ENCODE measurements at regions not wholly inside any gene's neighbourhood (a gene's known extent, or its start where the extent isn't known, plus 50 kb on each side); places are given as distances from the start of the nearest gene placed in this dataset.
A peak's percentile ranks its signal among the peaks of the same experiment; 100 is the strongest.

GRCh38 chr5:56317923-56318561, 84.9 kb upstream of the ANKRD55 start:
- WGBS (ENCODE audit: insufficient coverage, low coverage, low lambda C conversion rate, missing lambda C conversion rate): 60% methylated on average over 6 of the region's 7 CpGs
- Histone ChIP-seq H3K4me3 (no peak overlapping the region), H3K9me3 (no peaks in the 10 kb centered on the region), H3K27ac (no peak overlapping the region), H3K36me3 (no peaks in the 10 kb centered on the region), H3K4me1 (no peaks in the 10 kb centered on the region), H3K27me3 (no peaks in the 10 kb centered on the region)
- intact Hi-C loops (cut with DNase I): no loop called here
- no peak for DNase-seq
- TF ChIP-seq, protein P1, sequence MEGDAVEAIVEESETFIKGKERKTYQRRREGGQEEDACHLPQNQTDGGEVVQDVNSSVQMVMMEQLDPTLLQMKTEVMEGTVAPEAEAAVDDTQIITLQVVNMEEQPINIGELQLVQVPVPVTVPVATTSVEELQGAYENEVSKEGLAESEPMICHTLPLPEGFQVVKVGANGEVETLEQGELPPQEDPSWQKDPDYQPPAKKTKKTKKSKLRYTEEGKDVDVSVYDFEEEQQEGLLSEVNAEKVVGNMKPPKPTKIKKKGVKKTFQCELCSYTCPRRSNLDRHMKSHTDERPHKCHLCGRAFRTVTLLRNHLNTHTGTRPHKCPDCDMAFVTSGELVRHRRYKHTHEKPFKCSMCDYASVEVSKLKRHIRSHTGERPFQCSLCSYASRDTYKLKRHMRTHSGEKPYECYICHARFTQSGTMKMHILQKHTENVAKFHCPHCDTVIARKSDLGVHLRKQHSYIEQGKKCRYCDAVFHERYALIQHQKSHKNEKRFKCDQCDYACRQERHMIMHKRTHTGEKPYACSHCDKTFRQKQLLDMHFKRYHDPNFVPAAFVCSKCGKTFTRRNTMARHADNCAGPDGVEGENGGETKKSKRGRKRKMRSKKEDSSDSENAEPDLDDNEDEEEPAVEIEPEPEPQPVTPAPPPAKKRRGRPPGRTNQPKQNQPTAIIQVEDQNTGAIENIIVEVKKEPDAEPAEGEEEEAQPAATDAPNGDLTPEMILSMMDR (IDR thresholded peaks at IDR 0.05): no peak
- TF ChIP-seq POLR2A (IDR thresholded peaks at IDR 0.05): no peak
- ATAC-seq: no peak

- Histone ChIP-seq H3K9me3 (no peaks in the 10 kb centered on the region), H3K27me3 (no peaks in the 10 kb centered on the region), H3K4me1 (peaks cover 0 to 4% (median 0%) of the 10 kb centered on the region in 4 donors), H3K36me3 (no peaks in the 10 kb centered on the region), H3K27ac (no peak overlapping the region), H3K4me3 (no peak overlapping the region)
- no peak for ATAC-seq
- WGBS (ENCODE audit: insufficient coverage, low coverage, low lambda C conversion rate, missing lambda C conversion rate): 75% methylated on average over 4 of the region's 4 CpGs
- no peak for DNase-seq
- intact Hi-C loops (cut with DNase I): no loop called here
- no peak for TF ChIP-seq POLR2A (IDR thresholded peaks at IDR 0.05)
- TF ChIP-seq, protein P1 (IDR thresholded peaks at IDR 0.05): no peak
Measured at GRCh38 chr5:56316299-56316994, 83.3 kb upstream of the ANKRD55 start.

- Histone ChIP-seq H3K36me3 (no peaks in the 10 kb centered on the region), H3K4me1 (peaks cover 0 to 7% (median 0%) of the 10 kb centered on the region in 4 donors), H3K27me3 (no peaks in the 10 kb centered on the region), H3K9me3 (no peaks in the 10 kb centered on the region), H3K27ac (no peak overlapping the region), H3K4me3 (no peak overlapping the region)
- no peak for TF ChIP-seq POLR2A (IDR thresholded peaks at IDR 0.05)
- TF ChIP-seq, protein P1 (IDR thresholded peaks at IDR 0.05): no peak
- DNase-seq: no peak
- 91% methylated on average over 4 of the region's 6 CpGs for WGBS (ENCODE audit: insufficient coverage, low coverage, low lambda C conversion rate, missing lambda C conversion rate)
- intact Hi-C loops (cut with DNase I): no loop called here
- peak in 1 of 4 donors; percentile 65 for ATAC-seq
Measured at GRCh38 chr5:56314529-56314928, 81.4 kb upstream of the ANKRD55 start.

DNA sequence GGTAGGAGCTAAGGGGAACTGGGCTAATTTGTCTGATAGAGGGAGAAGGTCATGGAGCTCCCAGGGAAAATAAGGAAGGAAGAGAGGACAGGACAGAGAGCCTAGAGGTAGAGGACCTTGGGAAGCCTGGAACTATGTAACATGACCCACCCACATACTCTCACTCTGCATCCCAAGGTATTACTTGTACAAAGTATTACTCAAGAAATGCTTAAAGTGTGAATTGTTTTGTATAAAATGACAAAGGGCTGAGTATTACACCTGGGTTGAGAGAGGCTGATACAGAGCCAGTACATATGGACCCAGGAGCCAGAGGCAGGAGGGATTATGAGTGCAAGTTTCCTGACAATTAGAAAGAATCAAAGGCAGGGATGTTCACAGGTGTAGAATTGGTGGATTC, 80.5 kb upstream of the ANKRD55 start:
- DNase-seq: no peak
- no peaks in the 10 kb centered on the region for H3K36me3 ChIP-seq
- no peaks in the 10 kb centered on the region for H3K27me3 ChIP-seq
- H3K9me3 ChIP-seq: no peaks in the 10 kb centered on the region
- H3K27ac ChIP-seq: no peak overlapping the region
- intact Hi-C loops (cut with DNase I): no loop called here
- peaks cover 0 to 7% (median 0%) of the 10 kb centered on the region in 4 donors for H3K4me1 ChIP-seq
- no peak overlapping the region for H3K4me3 ChIP-seq
- TF ChIP-seq, protein P1 (IDR thresholded peaks at IDR 0.05): no peak
- no peak for TF ChIP-seq POLR2A (IDR thresholded peaks at IDR 0.05)
- ATAC-seq: no peak

All from right lobe of liver (tissue), 6 donors.